Anterior cingulate cortex (tissue), 58 donors: ENCODE measurements at regions not wholly inside any gene's neighbourhood (a gene's known extent, or its start where the extent isn't known, plus 50 kb on each side); places are given as distances from the start of the nearest gene placed in this dataset.

Experiments used
- DNase-seq, 58 donors: peaks; one replicate each; lab custom pipeline; 2025; lab: John Stamatoyannopoulos, UW

- no peak for DNase-seq
Measured at GRCh38 chr5:69035665-69036064, 58.1 kb upstream of the SLC30A5 start.

- no peak for DNase-seq
Measured at GRCh38 chr5:69038539-69038938, 55.3 kb upstream of the SLC30A5 start.

- DNase-seq: no peak
Measured at GRCh38 chr5:69039829-69040228, 54.0 kb upstream of the SLC30A5 start.

GRCh38 chr5:69042500-69042899, 51.3 kb upstream of the SLC30A5 start:
- no peak for DNase-seq

- DNase-seq: peak in 51 of 58 donors; percentile 2 to 87 (median 56)
Measured at GRCh38 chr5:69042915-69043654, 50.7 kb upstream of the SLC30A5 start.

- no peak for DNase-seq
Measured at GRCh38 chr5:69043655-69043996, 50.2 kb upstream of the SLC30A5 start.
